ENCODE measurements at regions not wholly inside any gene's neighbourhood (a gene's known extent, or its start where the extent isn't known, plus 50 kb on each side); places are given as distances from the start of the nearest gene placed in this dataset.

GRCh38 chr13:53466576-53466975 is 438.0 kb downstream of the OLFM4 start:
- Histone ChIP-seq H4K20me1 (ENCODE audit: control insufficient read depth, insufficient read depth, insufficient read length) (no peaks in the 10 kb centered on the region), H3K4me1 (ENCODE audit: insufficient read depth, low read length) (no peaks in the 10 kb centered on the region), H3K27me3 (ENCODE audit: insufficient read depth, low read length) (no peaks in the 10 kb centered on the region; the same call in 1 of the 2 replicates), H3K4me2 (ENCODE audit: insufficient read depth, insufficient read length, low read length) (no peak overlapping the region), H2BK120ac (ENCODE audit: low read depth, low read length, poor library complexity, severe bottlenecking) (no peak overlapping the region), H3K9ac (ENCODE audit: extremely low read depth, insufficient read length, low read length) (no peak overlapping the region), H3K18ac (ENCODE audit: insufficient read length, low read depth, low read length) (no peak overlapping the region), H3K79me1 (ENCODE audit: insufficient read depth, low read depth, low read length, poor library complexity, severe bottlenecking) (no peaks in the 10 kb centered on the region), H3K23ac (ENCODE audit: insufficient read length, low read depth, low read length) (no peak overlapping the region), H3K4ac (ENCODE audit: low read depth, low read length) (no peak overlapping the region), H3K56ac (ENCODE audit: insufficient read length, low read depth, low read length) (no peak overlapping the region), H3K14ac (ENCODE audit: insufficient read depth, low read length) (no peak overlapping the region), H2BK12ac (ENCODE audit: insufficient read length, low read depth, low read length) (no peak overlapping the region), H3T11ph (ENCODE audit: low read length) (no peak overlapping the region), H2BK20ac (ENCODE audit: low read depth, low read length, poor library complexity, severe bottlenecking) (no peak overlapping the region), H3K79me2 (ENCODE audit: insufficient read depth, low read length) (no peaks in the 10 kb centered on the region), H2BK15ac (ENCODE audit: low read depth, low read length) (no peak overlapping the region), H4K5ac (ENCODE audit: insufficient read length, low read depth, low read length) (no peak overlapping the region), H2BK5ac (ENCODE audit: insufficient read length, low read length) (no peak overlapping the region), H3K27ac (ENCODE audit: insufficient read length, low read depth, low read length) (no peak overlapping the region), H2AK5ac (ENCODE audit: insufficient read length, low read length) (no peak overlapping the region), H3K23me2 (ENCODE audit: insufficient read length, low read depth, low read length, poor library complexity, severe bottlenecking) (no peaks in the 10 kb centered on the region), H3K9me3 (ENCODE audit: control insufficient read depth, low read depth, low read length) (no peaks in the 10 kb centered on the region), H4K8ac (replicated peaks; ENCODE audit: insufficient read length, low read depth, low read length) (no peak overlapping the region), H4K91ac (ENCODE audit: insufficient read length, low read depth, low read length) (no peak overlapping the region), H2AFZ (ENCODE audit: low read length) (no peak overlapping the region)
- H3K4me3 Mint-ChIP-seq, result no peak overlapping the region
- no peaks in the 10 kb centered on the region for H3K36me3 Mint-ChIP-seq (ENCODE audit: insufficient read depth in 1 of 3, low read depth in 3 of 3)
- no peak for TF ChIP-seq CTCF (conservative IDR thresholded peaks at IDR 0.05)
- 0 out of 4 replicates have a peak, but pooled peaks cover 0 to 3% of the 10 kb centered on the region in 2 experiments for H3K4me1 Mint-ChIP-seq
- H3K9me3 Mint-ChIP-seq, result no peaks in the 10 kb centered on the region
- WGBS (ENCODE audit: extremely low coverage, insufficient read length, low lambda C conversion rate), result no CpG with 5 or more reads among the region's 1 CpG
- no peaks in the 10 kb centered on the region for H3K27me3 Mint-ChIP-seq (ENCODE audit: low read depth)
- H3K27ac Mint-ChIP-seq, result no peak overlapping the region
- no peak for DNase-seq

Data from H9 (cell line).